HG03103 (cell line): ENCODE measurements at regions not wholly inside any gene's neighbourhood (a gene's known extent, or its start where the extent isn't known, plus 50 kb on each side); places are given as distances from the start of the nearest gene placed in this dataset.

ENCODE experiments used
- ATAC-seq: cut with Tn5 transposase; IDR thresholded peaks from one replicate; pipeline ENCODE4 v1.9.1; 2021; ENCODE audit warnings: low read depth; ENCODE audit not compliant: unreplicated experiment

DNA sequence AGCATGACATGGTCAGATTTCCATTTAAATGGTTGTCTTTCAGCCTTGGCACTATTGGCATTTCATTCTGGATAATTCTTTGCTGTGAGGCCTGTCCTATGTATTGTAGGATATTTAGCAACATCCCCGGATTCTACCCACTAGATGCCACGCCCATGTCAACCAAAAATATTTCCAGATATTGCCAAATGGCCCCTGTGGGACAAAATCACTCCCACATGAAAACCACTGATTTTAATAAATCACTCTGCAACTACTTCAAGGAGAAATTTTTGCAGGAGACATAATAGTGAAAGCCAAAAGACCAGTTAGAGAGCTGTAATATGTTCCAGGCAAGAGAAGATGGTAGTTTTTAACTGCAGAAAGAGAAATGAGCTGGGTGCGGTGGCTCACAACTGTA is 55.9 kb upstream of the RARB start:
- no peak for ATAC-seq

DNA sequence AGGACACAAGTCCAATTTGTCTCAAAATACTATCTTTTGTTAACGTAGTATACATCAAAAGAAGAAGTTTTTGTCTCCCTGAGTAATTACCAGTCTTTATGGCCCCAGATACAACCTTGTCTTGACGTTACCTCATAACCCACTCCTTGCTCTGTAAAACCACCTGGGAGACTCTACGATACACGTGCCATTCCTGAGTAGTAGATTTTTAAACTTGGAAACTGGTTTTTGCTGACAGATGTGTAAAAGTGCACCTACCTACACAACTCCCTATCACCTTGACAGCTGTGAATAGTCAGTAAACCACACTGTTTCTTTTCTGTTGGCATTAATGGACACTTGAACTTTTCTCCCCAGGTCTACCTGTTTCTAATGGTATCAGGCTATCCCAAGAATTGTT is 51.7 kb upstream of the RARB start:
- no peak for ATAC-seq

DNA sequence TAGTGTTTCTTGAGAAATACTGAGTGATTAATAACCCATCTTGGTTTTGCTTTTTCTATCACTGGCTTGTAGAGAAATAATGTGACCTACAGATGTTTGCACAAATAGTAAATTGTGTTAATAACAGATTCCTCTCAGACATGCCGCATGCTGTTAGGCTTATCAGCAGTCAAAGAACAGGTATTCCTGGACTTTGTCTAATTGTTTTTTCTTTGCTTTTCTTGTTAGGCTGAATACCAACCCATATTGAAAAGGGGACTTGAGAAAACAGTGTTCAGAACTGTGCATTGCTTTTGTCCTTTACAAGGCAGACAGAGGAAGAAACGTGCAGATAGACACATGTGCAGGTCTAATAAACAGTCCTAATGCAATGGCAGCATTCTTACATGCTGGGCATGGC is 51.0 kb upstream of the RARB start:
- ATAC-seq, result no peak
